ENCODE measurements at regions not wholly inside any gene's neighbourhood (a gene's known extent, or its start where the extent isn't known, plus 50 kb on each side); places are given as distances from the start of the nearest gene placed in this dataset.

DNA sequence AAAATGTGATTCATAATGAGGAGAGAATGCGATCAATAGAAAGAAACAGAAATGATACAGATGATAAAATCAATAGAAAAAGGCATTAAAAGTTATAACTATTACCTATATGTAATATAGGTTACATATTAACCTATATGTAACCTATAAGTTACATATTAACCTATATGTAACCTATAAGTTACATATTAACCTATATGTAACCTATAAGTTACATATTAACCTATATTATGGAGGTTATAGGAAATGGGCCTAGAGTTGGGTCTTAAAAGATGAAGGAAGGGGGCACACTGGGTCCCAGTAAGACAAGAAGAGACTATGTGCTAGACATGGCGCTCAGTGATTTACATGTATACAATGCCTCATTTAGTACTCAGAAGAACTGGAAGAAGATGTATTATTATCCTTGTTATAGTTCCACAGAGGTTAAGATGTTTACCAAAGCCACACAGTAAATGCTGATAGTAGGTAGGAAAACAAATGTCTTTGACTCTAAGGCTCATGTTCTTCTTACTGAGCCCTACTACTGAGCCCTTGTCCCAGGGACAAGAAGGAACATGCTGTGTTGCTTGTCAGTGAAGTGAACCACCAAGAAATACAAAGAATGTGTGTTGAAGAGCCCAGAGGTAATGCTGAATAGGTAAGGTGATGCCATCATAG, 444.6 kb upstream of the PLXNA2 start:
- Histone ChIP-seq H4K20me1 (replicated peaks; ENCODE audit: insufficient read depth) (no peaks in the 10 kb centered on the region), H3K27me3 (ENCODE audit: insufficient read depth) (no peaks in the 10 kb centered on the region), H3K36me3 (ENCODE audit: insufficient read depth) (no peaks in the 10 kb centered on the region), H3K9me2 (ENCODE audit: insufficient read depth) (peaks cover 3% of the 10 kb centered on the region; the same call in 1 of the 2 replicates), H2AFZ (peak overlapping the region; percentile 38; the same call in 1 of the 2 replicates), H3K4me2 (no peak overlapping the region), H3F3A (replicated peaks; ENCODE audit: low read depth) (no peaks in the 10 kb centered on the region), H3K4me1 (ENCODE audit: insufficient read depth) (no peaks in the 10 kb centered on the region), H3K27ac (ENCODE audit: low read depth) (no peak overlapping the region), H3K79me2 (replicated peaks; ENCODE audit: insufficient read depth) (no peaks in the 10 kb centered on the region), H3K4me3 (no peak overlapping the region)
- DNase-seq (ENCODE audit: low spot score) (no peak), ATAC-seq (no peak)
- 0 out of 3 replicates have a peak, but pooled peaks cover 4% of the 10 kb centered on the region for H3K36me3 Mint-ChIP-seq (ENCODE audit: low read depth)
- no peaks in the 10 kb centered on the region for H3K4me1 Mint-ChIP-seq
- H3K27me3 Mint-ChIP-seq (ENCODE audit: insufficient read depth, low read depth, poor library complexity), result no peaks in the 10 kb centered on the region
- H3K9me3 Mint-ChIP-seq, result peaks cover 8% of the 10 kb centered on the region; the same call in 2 of the 3 replicates
- no peak overlapping the region for H3K27ac Mint-ChIP-seq
- TF ChIP-seq ZNF331 (CRISPR knock-in tag; IDR thresholded peaks at IDR 0.05; ENCODE audit: low read depth) (no peak), CREB1 (CRISPR knock-in tag; IDR thresholded peaks at IDR 0.05; ENCODE audit: low read depth) (no peak), JUNB (IDR thresholded peaks at IDR 0.05; ENCODE audit: unreplicated experiment) (no peak), NANOG (IDR thresholded peaks at IDR 0.05; ENCODE audit: borderline replicate concordance) (no peak)
- TF ChIP-seq, protein P1, sequence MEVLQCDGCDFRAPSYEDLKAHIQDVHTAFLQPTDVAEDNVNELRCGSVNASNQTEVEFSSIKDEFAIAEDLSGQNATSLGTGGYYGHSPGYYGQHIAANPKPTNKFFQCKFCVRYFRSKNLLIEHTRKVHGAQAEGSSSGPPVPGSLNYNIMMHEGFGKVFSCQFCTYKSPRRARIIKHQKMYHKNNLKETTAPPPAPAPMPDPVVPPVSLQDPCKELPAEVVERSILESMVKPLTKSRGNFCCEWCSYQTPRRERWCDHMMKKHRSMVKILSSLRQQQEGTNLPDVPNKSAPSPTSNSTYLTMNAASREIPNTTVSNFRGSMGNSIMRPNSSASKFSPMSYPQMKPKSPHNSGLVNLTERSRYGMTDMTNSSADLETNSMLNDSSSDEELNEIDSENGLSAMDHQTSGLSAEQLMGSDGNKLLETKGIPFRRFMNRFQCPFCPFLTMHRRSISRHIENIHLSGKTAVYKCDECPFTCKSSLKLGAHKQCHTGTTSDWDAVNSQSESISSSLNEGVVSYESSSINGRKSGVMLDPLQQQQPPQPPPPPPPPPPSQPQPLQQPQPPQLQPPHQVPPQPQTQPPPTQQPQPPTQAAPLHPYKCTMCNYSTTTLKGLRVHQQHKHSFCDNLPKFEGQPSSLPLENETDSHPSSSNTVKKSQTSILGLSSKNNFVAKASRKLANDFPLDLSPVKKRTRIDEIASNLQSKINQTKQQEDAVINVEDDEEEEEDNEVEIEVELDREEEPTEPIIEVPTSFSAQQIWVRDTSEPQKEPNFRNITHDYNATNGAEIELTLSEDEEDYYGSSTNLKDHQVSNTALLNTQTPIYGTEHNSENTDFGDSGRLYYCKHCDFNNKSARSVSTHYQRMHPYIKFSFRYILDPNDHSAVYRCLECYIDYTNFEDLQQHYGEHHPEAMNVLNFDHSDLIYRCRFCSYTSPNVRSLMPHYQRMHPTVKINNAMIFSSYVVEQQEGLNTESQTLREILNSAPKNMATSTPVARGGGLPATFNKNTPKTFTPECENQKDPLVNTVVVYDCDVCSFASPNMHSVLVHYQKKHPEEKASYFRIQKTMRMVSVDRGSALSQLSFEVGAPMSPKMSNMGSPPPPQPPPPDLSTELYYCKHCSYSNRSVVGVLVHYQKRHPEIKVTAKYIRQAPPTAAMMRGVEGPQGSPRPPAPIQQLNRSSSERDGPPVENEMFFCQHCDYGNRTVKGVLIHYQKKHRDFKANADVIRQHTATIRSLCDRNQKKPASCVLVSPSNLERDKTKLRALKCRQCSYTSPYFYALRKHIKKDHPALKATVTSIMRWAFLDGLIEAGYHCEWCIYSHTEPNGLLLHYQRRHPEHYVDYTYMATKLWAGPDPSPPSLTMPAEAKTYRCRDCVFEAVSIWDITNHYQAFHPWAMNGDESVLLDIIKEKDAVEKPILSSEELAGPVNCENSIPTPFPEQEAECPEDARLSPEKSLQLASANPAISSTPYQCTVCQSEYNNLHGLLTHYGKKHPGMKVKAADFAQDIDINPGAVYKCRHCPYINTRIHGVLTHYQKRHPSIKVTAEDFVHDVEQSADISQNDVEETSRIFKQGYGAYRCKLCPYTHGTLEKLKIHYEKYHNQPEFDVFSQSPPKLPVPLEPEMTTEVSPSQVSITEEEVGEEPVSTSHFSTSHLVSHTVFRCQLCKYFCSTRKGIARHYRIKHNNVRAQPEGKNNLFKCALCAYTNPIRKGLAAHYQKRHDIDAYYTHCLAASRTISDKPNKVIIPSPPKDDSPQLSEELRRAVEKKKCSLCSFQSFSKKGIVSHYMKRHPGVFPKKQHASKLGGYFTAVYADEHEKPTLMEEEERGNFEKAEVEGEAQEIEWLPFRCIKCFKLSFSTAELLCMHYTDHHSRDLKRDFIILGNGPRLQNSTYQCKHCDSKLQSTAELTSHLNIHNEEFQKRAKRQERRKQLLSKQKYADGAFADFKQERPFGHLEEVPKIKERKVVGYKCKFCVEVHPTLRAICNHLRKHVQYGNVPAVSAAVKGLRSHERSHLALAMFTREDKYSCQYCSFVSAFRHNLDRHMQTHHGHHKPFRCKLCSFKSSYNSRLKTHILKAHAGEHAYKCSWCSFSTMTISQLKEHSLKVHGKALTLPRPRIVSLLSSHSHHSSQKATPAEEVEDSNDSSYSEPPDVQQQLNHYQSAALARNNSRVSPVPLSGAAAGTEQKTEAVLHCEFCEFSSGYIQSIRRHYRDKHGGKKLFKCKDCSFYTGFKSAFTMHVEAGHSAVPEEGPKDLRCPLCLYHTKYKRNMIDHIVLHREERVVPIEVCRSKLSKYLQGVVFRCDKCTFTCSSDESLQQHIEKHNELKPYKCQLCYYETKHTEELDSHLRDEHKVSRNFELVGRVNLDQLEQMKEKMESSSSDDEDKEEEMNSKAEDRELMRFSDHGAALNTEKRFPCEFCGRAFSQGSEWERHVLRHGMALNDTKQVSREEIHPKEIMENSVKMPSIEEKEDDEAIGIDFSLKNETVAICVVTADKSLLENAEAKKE (CRISPR knock-in tag; IDR thresholded peaks at IDR 0.05), result no peak
- TF ChIP-seq, protein P2, sequence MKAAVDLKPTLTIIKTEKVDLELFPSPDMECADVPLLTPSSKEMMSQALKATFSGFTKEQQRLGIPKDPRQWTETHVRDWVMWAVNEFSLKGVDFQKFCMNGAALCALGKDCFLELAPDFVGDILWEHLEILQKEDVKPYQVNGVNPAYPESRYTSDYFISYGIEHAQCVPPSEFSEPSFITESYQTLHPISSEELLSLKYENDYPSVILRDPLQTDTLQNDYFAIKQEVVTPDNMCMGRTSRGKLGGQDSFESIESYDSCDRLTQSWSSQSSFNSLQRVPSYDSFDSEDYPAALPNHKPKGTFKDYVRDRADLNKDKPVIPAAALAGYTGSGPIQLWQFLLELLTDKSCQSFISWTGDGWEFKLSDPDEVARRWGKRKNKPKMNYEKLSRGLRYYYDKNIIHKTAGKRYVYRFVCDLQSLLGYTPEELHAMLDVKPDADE (IDR thresholded peaks at IDR 0.05), result no peak
- no peak overlapping the region for H3K4me3 Mint-ChIP-seq

All from GM23338 (cell line).